GM12891 (cell line): ENCODE measurements at regions not wholly inside any gene's neighbourhood (a gene's known extent, or its start where the extent isn't known, plus 50 kb on each side); places are given as distances from the start of the nearest gene placed in this dataset.

Experiments used
- PAX5 ChIP-seq: IDR thresholded peaks from 2 replicates; pipeline ENCODE4 v1.6.1; 2011; ENCODE audit warnings: low read length, moderate library complexity, mild to moderate bottlenecking; ENCODE audit not compliant: insufficient read depth, severe bottlenecking
- POLR2A ChIP-seq: IDR thresholded peaks from 2 replicates; pipeline ENCODE4 v1.6.1; 2011; ENCODE audit warnings: low read depth, low read length, control low read depth
- POU2F2 ChIP-seq: IDR thresholded peaks from 2 replicates; pipeline ENCODE4 v1.6.1; 2011; ENCODE audit warnings: low read depth, mild to moderate bottlenecking, control low read depth, low read length, moderate library complexity

GRCh38 chr6:84416043-84416657 is 188.7 kb upstream of the CEP162 start:
- TF ChIP-seq POU2F2, result no peak
- TF ChIP-seq POLR2A, result no peak
- no peak for TF ChIP-seq PAX5
